Stimulated activated effector memory CD8-positive, alpha-beta T cell treated with anti-CD3 and anti-CD28 coated beads, Interleukin-12 subunit alpha, Interleukin-12 subunit beta, amount 100 ng/mL, for 72 hours (primary cell): ENCODE measurements at regions not wholly inside any gene's neighbourhood (a gene's known extent, or its start where the extent isn't known, plus 50 kb on each side); places are given as distances from the start of the nearest gene placed in this dataset.
"Not testable (repeated sequence)": the region's sequence is repeated elsewhere in the genome, so short reads cannot be mapped to it uniquely, and the experiment has no call there.

Experiments
- ATAC-seq: fragments of 150-1000 bp; cut with Tn5 transposase; 2 replicates; pipeline ENCODE4 v1.10.0; 2021
- DNase-seq, 2 donors: peaks; one replicate each; pipeline ENCODE4 v3.0.0; 2021 to 2022; ENCODE audit warnings: low spot score in 2 of 2
- H3K27ac Mint-ChIP-seq: one replicate; pipeline ENCODE4 v1.8.0; 2022; ENCODE audit warnings: mild to moderate bottlenecking, mixed read lengths
- H3K36me3 Mint-ChIP-seq: one replicate; pipeline ENCODE4 v1.8.0; 2022; ENCODE audit warnings: mild to moderate bottlenecking, mixed read lengths
- H3K4me1 Mint-ChIP-seq: one replicate; pipeline ENCODE4 v1.8.0; 2022; ENCODE audit warnings: mixed read lengths
- H3K4me3 Mint-ChIP-seq: one replicate; pipeline ENCODE4 v1.8.0; 2022; ENCODE audit warnings: mild to moderate bottlenecking, mixed read lengths
- H3K9me3 Mint-ChIP-seq: one replicate; pipeline ENCODE4 v1.8.0; 2022; ENCODE audit warnings: mixed read lengths

GRCh38 chr4:101644516-101644915 is 146.0 kb upstream of the BANK1 start:
- H3K9me3 Mint-ChIP-seq = no peaks in the 10 kb centered on the region
- H3K4me3 Mint-ChIP-seq = no peak overlapping the region
- peaks cover 8% of the 10 kb centered on the region for H3K4me1 Mint-ChIP-seq
- ATAC-seq (no peak), DNase-seq (no peak)
- no peaks in the 10 kb centered on the region for H3K36me3 Mint-ChIP-seq
- H3K27ac Mint-ChIP-seq = no peak overlapping the region

DNA sequence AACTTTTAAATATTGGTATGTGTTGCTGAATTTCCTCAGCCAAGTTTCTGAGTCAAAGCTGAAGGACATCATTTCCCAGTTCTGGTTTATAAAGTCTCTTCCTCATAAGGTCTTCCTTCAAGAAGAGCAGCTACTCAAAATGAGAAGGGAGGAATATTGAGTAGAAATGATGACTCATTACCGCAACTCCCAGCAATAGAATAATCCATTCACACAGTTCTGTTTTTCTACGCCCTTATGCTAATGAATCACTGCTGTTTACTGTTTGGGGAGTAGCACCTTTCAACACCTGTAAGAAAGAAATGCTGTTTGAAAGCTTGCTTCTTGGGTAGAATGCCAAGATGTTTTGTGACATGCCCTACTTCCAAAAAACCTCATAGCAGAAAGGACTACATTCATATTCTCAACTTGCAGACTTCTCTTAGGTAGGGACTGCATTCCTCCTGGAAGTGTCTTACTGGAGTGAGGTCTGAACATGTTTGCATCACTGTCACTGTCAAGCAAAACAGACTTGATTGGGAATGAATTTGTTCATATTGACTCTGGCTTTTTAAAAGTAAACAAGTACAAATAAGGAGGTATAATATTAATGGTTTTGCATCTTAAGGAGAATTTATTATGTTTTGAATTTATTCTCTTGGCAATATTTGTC is 147.2 kb upstream of the BANK1 start:
- no peaks in the 10 kb centered on the region for H3K9me3 Mint-ChIP-seq
- DNase-seq (no peak), ATAC-seq (no peak)
- peaks cover 8% of the 10 kb centered on the region for H3K4me1 Mint-ChIP-seq
- no peak overlapping the region for H3K4me3 Mint-ChIP-seq
- H3K27ac Mint-ChIP-seq = no peak overlapping the region
- H3K36me3 Mint-ChIP-seq = no peaks in the 10 kb centered on the region

- H3K27ac Mint-ChIP-seq, H3K9me3 Mint-ChIP-seq, H3K4me1 Mint-ChIP-seq, ATAC-seq, DNase-seq, H3K4me3 Mint-ChIP-seq, H3K36me3 Mint-ChIP-seq: not testable (repeated sequence)
Measured at GRCh38 chr4:101632766-101633165, 157.8 kb upstream of the BANK1 start.

- no peak for DNase-seq
- no peaks in the 10 kb centered on the region for H3K9me3 Mint-ChIP-seq
- peaks cover 6% of the 10 kb centered on the region for H3K4me1 Mint-ChIP-seq
- no peak overlapping the region for H3K4me3 Mint-ChIP-seq
- H3K36me3 Mint-ChIP-seq = no peaks in the 10 kb centered on the region
- no peak overlapping the region for H3K27ac Mint-ChIP-seq
- ATAC-seq = no peak
Measured at GRCh38 chr4:101630319-101630986, 160.1 kb upstream of the BANK1 start.

DNA sequence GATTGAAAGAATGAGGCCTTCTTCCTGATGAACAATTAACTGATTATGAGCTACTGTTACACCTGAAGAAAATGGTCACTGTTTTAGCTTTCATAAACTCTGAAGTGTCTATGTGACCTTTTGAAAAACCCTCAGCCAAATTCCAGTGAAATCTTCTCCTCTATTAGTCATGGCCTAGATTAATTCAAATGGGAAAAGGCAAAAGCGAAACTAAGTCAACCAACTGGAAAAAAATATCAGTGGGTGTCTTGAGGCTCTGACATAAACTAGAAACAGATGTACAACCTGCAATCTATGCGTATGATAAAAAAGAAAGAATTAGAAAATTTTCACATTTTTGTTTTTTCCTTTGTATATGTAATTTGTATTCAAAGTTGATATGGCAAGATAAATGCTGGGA is 169.4 kb upstream of the BANK1 start:
- ATAC-seq (no peak), DNase-seq (no peak)
- H3K4me3 Mint-ChIP-seq = no peak overlapping the region
- H3K4me1 Mint-ChIP-seq = no peaks in the 10 kb centered on the region
- H3K36me3 Mint-ChIP-seq = no peaks in the 10 kb centered on the region
- no peak overlapping the region for H3K27ac Mint-ChIP-seq
- H3K9me3 Mint-ChIP-seq = no peaks in the 10 kb centered on the region

GRCh38 chr4:101615652-101616051 is 174.9 kb upstream of the BANK1 start:
- ATAC-seq = no peak
- Mint-ChIP-seq H3K4me1 (no peaks in the 10 kb centered on the region), H3K36me3 (no peaks in the 10 kb centered on the region), H3K9me3 (no peaks in the 10 kb centered on the region), H3K27ac (no peak overlapping the region), H3K4me3 (no peak overlapping the region)
- DNase-seq = no peak

DNA sequence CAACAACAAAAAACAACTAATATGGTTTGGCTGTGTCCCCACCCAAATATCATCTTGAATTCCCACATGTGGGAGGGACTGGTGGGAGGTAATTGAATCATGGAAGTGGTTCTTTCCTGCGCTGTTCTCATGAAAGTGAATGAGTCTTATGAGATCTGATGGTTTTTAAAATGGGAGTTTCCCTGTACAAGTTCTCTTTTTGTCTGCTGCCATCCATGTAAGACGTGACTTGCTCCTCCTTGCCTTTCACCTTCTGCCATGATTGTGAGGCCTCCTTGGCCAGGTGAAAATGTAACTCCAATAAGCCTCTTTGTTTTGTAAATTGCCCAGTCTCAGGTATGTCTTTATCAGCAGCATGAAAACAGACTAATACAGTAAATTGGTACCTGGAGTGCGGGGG is 183.5 kb upstream of the BANK1 start:
- DNase-seq, H3K27ac Mint-ChIP-seq, H3K36me3 Mint-ChIP-seq, H3K9me3 Mint-ChIP-seq, H3K4me1 Mint-ChIP-seq, ATAC-seq, H3K4me3 Mint-ChIP-seq: not testable (repeated sequence)

DNA sequence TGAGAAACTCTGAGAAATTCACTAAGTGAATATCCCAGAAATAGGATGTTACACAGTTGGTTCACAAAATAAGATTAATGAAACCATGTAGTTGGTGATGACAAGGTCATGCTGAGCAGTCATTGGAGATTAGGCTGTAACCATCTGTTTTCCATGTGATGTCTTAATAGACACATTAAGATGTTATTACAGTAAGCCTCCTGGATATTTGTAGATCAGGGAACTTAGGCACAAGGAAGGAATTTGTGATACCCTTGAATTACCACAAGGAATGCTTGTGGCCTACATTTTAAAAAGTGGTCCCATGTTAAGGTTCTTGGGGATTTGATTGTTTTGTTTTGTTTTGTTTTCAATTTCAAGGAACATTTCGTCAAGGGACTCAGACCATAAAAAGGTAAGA is 185.6 kb upstream of the BANK1 start:
- ATAC-seq (no peak), DNase-seq (no peak)
- Mint-ChIP-seq H3K9me3 (no peaks in the 10 kb centered on the region), H3K4me3 (no peak overlapping the region), H3K4me1 (no peaks in the 10 kb centered on the region), H3K27ac (no peak overlapping the region), H3K36me3 (no peaks in the 10 kb centered on the region)

DNA sequence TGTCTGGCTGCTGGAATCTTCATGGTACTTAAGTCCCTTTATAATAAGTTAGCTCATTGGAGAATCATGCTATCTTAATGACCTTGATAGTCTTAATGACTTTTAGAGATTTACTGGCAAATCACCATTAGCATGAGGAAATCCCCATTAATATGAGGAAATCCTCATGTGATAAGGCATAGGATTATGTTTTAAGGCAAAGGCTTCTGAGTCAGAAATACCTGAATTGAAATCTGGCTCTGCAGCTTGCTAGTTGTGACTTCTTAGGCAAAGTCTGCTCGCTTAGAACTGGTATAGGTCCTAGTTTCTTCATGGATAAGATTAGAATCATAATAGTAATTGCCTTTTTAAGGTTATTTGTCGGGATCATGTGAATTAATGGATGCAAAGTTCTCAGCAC is 190.2 kb upstream of the BANK1 start:
- Mint-ChIP-seq H3K4me1 (no peaks in the 10 kb centered on the region), H3K27ac (no peak overlapping the region), H3K4me3 (no peak overlapping the region), H3K9me3 (no peaks in the 10 kb centered on the region), H3K36me3 (no peaks in the 10 kb centered on the region)
- ATAC-seq = no peak
- no peak for DNase-seq

DNA sequence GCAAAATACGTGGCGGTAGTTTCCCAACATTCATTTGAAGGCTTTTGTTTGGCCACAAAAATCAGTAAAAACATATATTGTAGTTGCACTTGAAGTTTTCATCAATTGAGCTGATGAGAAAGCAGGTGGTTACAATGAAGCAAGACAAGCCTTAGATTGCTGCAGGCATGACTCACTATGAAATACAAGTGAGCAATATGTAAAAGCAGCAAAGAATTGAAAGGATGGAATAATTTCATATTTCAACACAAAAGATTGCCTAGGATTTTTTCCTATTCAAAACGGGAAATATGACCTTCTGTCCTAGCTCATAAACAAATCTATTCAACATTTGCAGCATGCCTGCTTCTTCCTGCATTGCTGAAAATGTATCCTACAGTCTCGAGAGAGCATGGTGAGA is 190.9 kb upstream of the BANK1 start:
- Mint-ChIP-seq H3K4me1 (no peaks in the 10 kb centered on the region), H3K27ac (no peak overlapping the region), H3K9me3 (no peaks in the 10 kb centered on the region), H3K36me3 (no peaks in the 10 kb centered on the region), H3K4me3 (no peak overlapping the region)
- DNase-seq (no peak), ATAC-seq (no peak)

DNA sequence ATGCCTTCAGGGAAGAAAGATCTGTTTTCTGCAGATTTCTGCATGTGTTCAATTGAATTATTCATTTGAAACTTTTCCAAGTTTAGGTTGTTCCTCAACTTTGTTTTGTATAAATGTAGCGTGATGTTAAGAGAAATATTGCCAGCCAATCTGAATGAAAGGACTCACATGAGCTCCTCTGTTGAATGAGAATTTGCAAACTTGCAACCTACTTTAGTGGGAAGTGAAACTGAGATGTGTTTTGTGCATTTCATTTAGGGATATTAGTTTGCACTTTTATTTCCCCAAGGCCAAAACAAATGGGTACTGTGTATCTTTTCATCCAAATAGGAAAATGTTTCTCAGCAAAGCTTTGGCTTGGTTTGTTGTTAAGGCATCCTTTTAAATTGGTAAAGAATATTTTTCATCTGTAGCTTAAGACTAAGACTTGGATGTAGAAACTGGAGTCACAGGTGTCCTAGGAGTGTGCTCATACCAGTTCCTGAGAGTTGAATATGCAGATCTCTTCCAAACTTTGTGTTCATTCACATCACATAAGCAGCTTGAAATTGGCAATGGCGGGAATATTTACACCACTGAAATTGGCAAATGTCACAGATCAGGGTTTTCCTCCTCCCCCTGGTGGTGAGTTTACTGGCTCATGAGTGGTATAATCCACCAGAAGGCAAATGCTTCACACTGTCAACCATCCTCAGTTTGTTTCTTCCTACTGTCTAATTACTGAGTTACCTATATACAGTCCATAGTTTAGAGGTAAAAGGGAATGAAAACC is 193.6 kb upstream of the BANK1 start:
- ATAC-seq (peak; percentile 50), DNase-seq (no peak)
- H3K9me3 Mint-ChIP-seq = no peaks in the 10 kb centered on the region
- H3K27ac Mint-ChIP-seq = no peak overlapping the region
- no peaks in the 10 kb centered on the region for H3K36me3 Mint-ChIP-seq
- no peak overlapping the region for H3K4me3 Mint-ChIP-seq
- no peaks in the 10 kb centered on the region for H3K4me1 Mint-ChIP-seq

DNA sequence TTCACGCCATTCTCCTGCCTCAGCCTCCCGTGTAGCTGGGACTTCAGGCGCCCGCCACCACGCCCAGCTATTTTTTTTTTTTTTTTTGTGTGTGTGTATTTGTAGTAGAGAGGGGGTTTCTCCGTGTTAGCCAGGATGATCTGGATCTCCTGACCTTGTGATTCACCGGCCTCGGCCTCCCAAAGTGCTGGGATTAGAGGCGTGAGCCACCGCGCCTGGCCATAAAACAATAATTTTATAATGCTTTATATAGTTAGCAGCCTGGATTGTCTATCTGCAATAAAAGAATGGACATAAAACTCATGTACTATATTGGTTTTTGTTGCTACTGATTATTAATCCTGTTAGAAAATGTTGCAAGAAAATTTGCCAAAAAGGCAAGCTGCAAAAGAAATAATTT is 195.9 kb upstream of the BANK1 start:
- Mint-ChIP-seq H3K4me1 (no peaks in the 10 kb centered on the region), H3K27ac (no peak overlapping the region), H3K9me3 (no peaks in the 10 kb centered on the region), H3K4me3 (no peak overlapping the region), H3K36me3 (no peaks in the 10 kb centered on the region)
- ATAC-seq (no peak), DNase-seq (no peak)

- Mint-ChIP-seq H3K27ac (no peak overlapping the region), H3K4me3 (no peak overlapping the region), H3K9me3 (no peaks in the 10 kb centered on the region), H3K36me3 (no peaks in the 10 kb centered on the region), H3K4me1 (no peaks in the 10 kb centered on the region)
- ATAC-seq (no peak), DNase-seq (no peak)
Measured at GRCh38 chr4:101593666-101594065, 196.9 kb upstream of the BANK1 start.

DNA sequence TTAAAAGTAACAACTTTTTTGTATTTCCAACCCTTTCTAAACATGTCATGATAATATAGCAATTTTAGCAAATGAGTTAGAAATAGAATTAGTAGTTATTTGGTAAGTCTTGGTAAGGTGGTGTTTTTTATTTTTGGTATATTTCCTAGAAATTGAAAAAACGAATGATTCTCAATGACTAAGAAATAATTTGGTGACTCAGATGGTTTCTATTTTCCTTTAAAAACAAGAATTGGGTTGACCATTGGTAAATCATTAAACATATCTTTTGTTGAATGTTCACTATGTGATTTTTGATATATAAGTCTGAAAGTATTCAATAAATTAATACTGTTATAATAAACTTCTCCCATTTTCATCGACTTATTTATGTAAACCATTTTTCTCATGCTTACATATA is 206.2 kb upstream of the BANK1 start:
- no peak overlapping the region for H3K27ac Mint-ChIP-seq
- ATAC-seq (no peak), DNase-seq (no peak)
- no peaks in the 10 kb centered on the region for H3K36me3 Mint-ChIP-seq
- H3K9me3 Mint-ChIP-seq = peaks cover 20% of the 10 kb centered on the region
- H3K4me3 Mint-ChIP-seq = no peak overlapping the region
- no peaks in the 10 kb centered on the region for H3K4me1 Mint-ChIP-seq

DNA sequence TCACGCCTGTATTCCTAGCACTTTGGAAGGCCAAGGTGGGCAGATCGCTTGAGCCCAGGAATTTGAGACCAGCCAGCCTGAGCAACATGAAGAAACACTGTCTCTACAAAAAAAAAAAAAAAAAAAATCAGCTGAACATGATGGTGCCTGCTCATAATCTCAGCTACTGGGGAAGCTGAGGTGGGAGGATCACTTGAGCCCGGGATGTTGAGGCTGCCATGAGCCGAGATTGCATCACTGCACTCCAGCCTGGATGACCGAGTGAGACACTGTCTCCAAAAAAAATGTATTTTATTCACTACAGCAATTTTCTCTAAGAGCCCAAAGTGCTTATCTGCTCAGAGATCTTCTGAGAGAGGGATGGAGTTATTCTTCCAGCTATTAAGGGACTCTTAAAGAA is 215.8 kb upstream of the PPP3CA start:
- Mint-ChIP-seq H3K4me3 (no peak overlapping the region), H3K36me3 (no peaks in the 10 kb centered on the region), H3K27ac (no peak overlapping the region), H3K9me3 (peaks cover 10% of the 10 kb centered on the region), H3K4me1 (no peaks in the 10 kb centered on the region)
- DNase-seq = no peak
- no peak for ATAC-seq

DNA sequence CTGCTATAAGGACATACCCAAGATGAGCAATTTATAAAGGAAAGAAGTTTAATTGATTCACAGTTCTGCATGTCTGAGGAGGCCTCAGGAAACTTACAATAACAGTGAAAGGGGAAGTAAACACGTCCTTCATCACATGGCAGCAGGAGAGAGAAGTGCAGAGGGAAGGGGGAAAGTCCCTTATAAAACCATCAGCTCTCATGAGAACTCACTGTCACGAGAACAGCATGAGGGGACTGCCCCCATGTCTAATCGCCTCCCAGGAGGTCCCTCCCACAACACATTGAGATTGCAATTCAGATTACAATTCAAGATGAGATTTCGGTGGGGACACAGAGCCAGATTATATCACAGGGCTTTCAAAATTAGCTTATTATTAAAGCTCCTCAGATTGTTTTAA is 209.5 kb upstream of the PPP3CA start:
- DNase-seq (no peak), ATAC-seq (peak; percentile 50)
- H3K9me3 Mint-ChIP-seq = peaks cover 6% of the 10 kb centered on the region
- no peak overlapping the region for H3K27ac Mint-ChIP-seq
- H3K4me3 Mint-ChIP-seq = no peak overlapping the region
- no peaks in the 10 kb centered on the region for H3K4me1 Mint-ChIP-seq
- H3K36me3 Mint-ChIP-seq = no peaks in the 10 kb centered on the region
